Muscle of arm (tissue), 1 donor: ENCODE measurements at regions not wholly inside any gene's neighbourhood (a gene's known extent, or its start where the extent isn't known, plus 50 kb on each side); places are given as distances from the start of the nearest gene placed in this dataset.
"Not testable (repeated sequence)": the region's sequence is repeated elsewhere in the genome, so short reads cannot be mapped to it uniquely, and the experiment has no call there.

Source experiments
- DNase-seq: peaks from one replicate; pipeline ENCODE4 v3.0.0-alpha.2; 2013

- no peak for DNase-seq
Measured at GRCh38 chr4:14912426-14912825, 89.9 kb upstream of the CPEB2 start.

- no peak for DNase-seq
Measured at GRCh38 chr4:14915018-14915417, 87.3 kb upstream of the CPEB2 start.

GRCh38 chr4:14916554-14917297 is 85.6 kb upstream of the CPEB2 start:
- no peak for DNase-seq

- DNase-seq = no peak
Measured at GRCh38 chr4:14917298-14917633, 85.0 kb upstream of the CPEB2 start.

- DNase-seq = no peak
Measured at GRCh38 chr4:14918336-14918735, 83.9 kb upstream of the CPEB2 start.

- DNase-seq = no peak
Measured at GRCh38 chr4:14919785-14920184, 82.5 kb upstream of the CPEB2 start.

- DNase-seq = no peak
Measured at GRCh38 chr4:14920237-14920636, 82.0 kb upstream of the CPEB2 start.

- DNase-seq = no peak
Measured at GRCh38 chr4:14920759-14921320, 81.4 kb upstream of the CPEB2 start.

- not testable (repeated sequence) for DNase-seq
Measured at GRCh38 chr4:14921781-14922180, 80.5 kb upstream of the CPEB2 start.

GRCh38 chr4:14924076-14924811 is 78.0 kb upstream of the CPEB2 start:
- DNase-seq = no peak

- DNase-seq = no peak
Measured at GRCh38 chr4:14924812-14925344, 77.4 kb upstream of the CPEB2 start.

GRCh38 chr4:14925471-14925870 is 76.8 kb upstream of the CPEB2 start:
- DNase-seq = no peak

GRCh38 chr4:14926368-14926767 is 75.9 kb upstream of the CPEB2 start:
- DNase-seq = no peak

- no peak for DNase-seq
Measured at GRCh38 chr4:14928035-14928434, 74.2 kb upstream of the CPEB2 start.

GRCh38 chr4:14929669-14930068 is 72.6 kb upstream of the CPEB2 start:
- no peak for DNase-seq

- DNase-seq = no peak
Measured at GRCh38 chr4:14934704-14935390, 67.4 kb upstream of the CPEB2 start.

GRCh38 chr4:14943749-14944148 is 58.5 kb upstream of the CPEB2 start:
- DNase-seq = no peak

- no peak for DNase-seq
Measured at GRCh38 chr4:14952352-14952751, 49.9 kb upstream of the CPEB2 start.
